ENCODE measurements at regions not wholly inside any gene's neighbourhood (a gene's known extent, or its start where the extent isn't known, plus 50 kb on each side); places are given as distances from the start of the nearest gene placed in this dataset.

DNA sequence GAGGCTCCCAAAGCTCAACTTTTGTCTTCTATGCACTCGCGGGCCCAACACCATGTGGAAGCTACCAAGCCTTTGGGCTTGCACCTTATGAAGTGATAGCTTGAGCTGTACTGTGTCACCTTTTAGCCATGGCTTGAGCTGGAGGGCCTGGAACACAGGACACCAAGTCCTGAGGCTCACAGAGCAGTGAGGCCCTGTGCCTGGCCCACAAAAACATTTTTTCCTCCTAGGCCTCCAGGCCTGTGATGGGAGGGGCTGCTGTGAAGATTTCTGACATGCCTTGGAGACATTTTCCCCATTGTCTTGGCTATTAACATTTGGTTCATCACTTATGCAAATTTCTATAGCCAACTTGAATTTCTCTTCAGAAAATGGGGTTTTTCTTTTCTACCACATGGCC is 96.5 kb downstream of the MMUT start:
- intact Hi-C loops (cut with micrococcal nuclease): no loop called here
- CTCF ChIA-PET: no interaction called here
- Histone ChIP-seq H3K4me3 (replicated peaks in 1 of 2; ENCODE audit: low read depth in 1 of 2, low read length in 2 of 2) (no peak overlapping the region), H3K4me2 (ENCODE audit: low read length) (no peak overlapping the region), H3K4me1 (ENCODE audit: control insufficient read depth in 1 of 2, insufficient read depth in 2 of 2, low read length in 2 of 2) (no peaks in the 10 kb centered on the region), H3K27me3 (ENCODE audit: insufficient read depth, low read length) (no peaks in the 10 kb centered on the region), H2AFZ (ENCODE audit: low read depth, low read length, poor library complexity, severe bottlenecking) (no peak overlapping the region), H3K9ac (ENCODE audit: low read length) (no peak overlapping the region), H3K27ac (ENCODE audit: low read depth, low read length) (no peak overlapping the region), H3K9me2 (ENCODE audit: insufficient read depth) (no peaks in the 10 kb centered on the region), H4K20me1 (ENCODE audit: insufficient read depth) (no peaks in the 10 kb centered on the region), H3K9me3 (ENCODE audit: control insufficient read depth in 1 of 2, insufficient read depth in 1 of 2, low read depth in 1 of 2, low read length in 2 of 2) (peaks cover 0 to 9% of the 10 kb centered on the region in 2 experiments; a peak in 1 of 4 replicates), H3K36me3 (ENCODE audit: control insufficient read depth in 1 of 2, insufficient read depth in 2 of 2, low read length in 2 of 2) (no peaks in the 10 kb centered on the region), H3K79me2 (ENCODE audit: insufficient read depth, low read length) (no peaks in the 10 kb centered on the region)
- POLR2A ChIA-PET: no interaction called here
- BruUV-seq (replicated peaks): no TSS peak
- RAD21 ChIA-PET (ENCODE audit: low non-redundant PET in 1 of 2, low total read pairs in 2 of 2, uncharacterized antibody in 2 of 2, unreplicated experiment in 2 of 2): no interaction called here
- no peak for TF ChIP-seq CBX3 (IDR thresholded peaks at IDR 0.05; ENCODE audit: low read depth)
- no peak for TF ChIP-seq POLR2A (IDR thresholded peaks at IDR 0.05; ENCODE audit: borderline replicate concordance, extremely low read depth, insufficient read depth, insufficient read length)
- TF ChIP-seq ZFX (IDR thresholded peaks at IDR 0.05): no peak
- no peak for TF ChIP-seq SRF (IDR thresholded peaks at IDR 0.05; ENCODE audit: low read depth)
- TF ChIP-seq EZH2 (IDR thresholded peaks at IDR 0.05): no peak
- TF ChIP-seq, protein P1, sequence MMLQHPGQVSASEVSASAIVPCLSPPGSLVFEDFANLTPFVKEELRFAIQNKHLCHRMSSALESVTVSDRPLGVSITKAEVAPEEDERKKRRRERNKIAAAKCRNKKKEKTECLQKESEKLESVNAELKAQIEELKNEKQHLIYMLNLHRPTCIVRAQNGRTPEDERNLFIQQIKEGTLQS (IDR thresholded peaks at IDR 0.05): no peak
- no peak for TF ChIP-seq TCF7L2 (IDR thresholded peaks at IDR 0.05; ENCODE audit: borderline replicate concordance, extremely low read depth, insufficient read depth, insufficient read length)
- TF ChIP-seq JUND (IDR thresholded peaks at IDR 0.05): no peak
- TF ChIP-seq, protein P2, sequence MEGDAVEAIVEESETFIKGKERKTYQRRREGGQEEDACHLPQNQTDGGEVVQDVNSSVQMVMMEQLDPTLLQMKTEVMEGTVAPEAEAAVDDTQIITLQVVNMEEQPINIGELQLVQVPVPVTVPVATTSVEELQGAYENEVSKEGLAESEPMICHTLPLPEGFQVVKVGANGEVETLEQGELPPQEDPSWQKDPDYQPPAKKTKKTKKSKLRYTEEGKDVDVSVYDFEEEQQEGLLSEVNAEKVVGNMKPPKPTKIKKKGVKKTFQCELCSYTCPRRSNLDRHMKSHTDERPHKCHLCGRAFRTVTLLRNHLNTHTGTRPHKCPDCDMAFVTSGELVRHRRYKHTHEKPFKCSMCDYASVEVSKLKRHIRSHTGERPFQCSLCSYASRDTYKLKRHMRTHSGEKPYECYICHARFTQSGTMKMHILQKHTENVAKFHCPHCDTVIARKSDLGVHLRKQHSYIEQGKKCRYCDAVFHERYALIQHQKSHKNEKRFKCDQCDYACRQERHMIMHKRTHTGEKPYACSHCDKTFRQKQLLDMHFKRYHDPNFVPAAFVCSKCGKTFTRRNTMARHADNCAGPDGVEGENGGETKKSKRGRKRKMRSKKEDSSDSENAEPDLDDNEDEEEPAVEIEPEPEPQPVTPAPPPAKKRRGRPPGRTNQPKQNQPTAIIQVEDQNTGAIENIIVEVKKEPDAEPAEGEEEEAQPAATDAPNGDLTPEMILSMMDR (IDR thresholded peaks at IDR 0.05 in 2 of 3, conservative IDR thresholded peaks at IDR 0.05 in 1 of 3; ENCODE audit: borderline replicate concordance in 1 of 3, insufficient read depth in 1 of 3, low read depth in 2 of 3, low read length in 2 of 3): no peak
- no peak for TF ChIP-seq YY1 (IDR thresholded peaks at IDR 0.05; ENCODE audit: extremely low read depth, insufficient replicate concordance, low read depth, low read length)
- no peak for TF ChIP-seq POLR2AphosphoS5 (IDR thresholded peaks at IDR 0.05; ENCODE audit: low read depth, low read length)
- TF ChIP-seq, protein P3, sequence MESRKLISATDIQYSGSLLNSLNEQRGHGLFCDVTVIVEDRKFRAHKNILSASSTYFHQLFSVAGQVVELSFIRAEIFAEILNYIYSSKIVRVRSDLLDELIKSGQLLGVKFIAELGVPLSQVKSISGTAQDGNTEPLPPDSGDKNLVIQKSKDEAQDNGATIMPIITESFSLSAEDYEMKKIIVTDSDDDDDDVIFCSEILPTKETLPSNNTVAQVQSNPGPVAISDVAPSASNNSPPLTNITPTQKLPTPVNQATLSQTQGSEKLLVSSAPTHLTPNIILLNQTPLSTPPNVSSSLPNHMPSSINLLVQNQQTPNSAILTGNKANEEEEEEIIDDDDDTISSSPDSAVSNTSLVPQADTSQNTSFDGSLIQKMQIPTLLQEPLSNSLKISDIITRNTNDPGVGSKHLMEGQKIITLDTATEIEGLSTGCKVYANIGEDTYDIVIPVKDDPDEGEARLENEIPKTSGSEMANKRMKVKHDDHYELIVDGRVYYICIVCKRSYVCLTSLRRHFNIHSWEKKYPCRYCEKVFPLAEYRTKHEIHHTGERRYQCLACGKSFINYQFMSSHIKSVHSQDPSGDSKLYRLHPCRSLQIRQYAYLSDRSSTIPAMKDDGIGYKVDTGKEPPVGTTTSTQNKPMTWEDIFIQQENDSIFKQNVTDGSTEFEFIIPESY (IDR thresholded peaks at IDR 0.05; ENCODE audit: extremely low read depth, insufficient replicate concordance, low read length): no peak
- no peak for TF ChIP-seq SP1 (IDR thresholded peaks at IDR 0.05; ENCODE audit: low read depth)
- TF ChIP-seq CEBPB (IDR thresholded peaks at IDR 0.05; ENCODE audit: low read depth): no peak
- TF ChIP-seq, protein P4, sequence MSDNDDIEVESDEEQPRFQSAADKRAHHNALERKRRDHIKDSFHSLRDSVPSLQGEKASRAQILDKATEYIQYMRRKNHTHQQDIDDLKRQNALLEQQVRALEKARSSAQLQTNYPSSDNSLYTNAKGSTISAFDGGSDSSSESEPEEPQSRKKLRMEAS (IDR thresholded peaks at IDR 0.05): no peak
- TF ChIP-seq RAD21 (IDR thresholded peaks at IDR 0.05; ENCODE audit: low read depth): no peak
- TF ChIP-seq SIN3A (IDR thresholded peaks at IDR 0.05; ENCODE audit: low read depth): no peak
- no peak for DNase-seq (ENCODE audit: low read depth, low spot score)
- no peak for ATAC-seq
